ENCODE measurements at regions not wholly inside any gene's neighbourhood (a gene's known extent, or its start where the extent isn't known, plus 50 kb on each side); places are given as distances from the start of the nearest gene placed in this dataset.

GRCh38 chr16:5841974-5842373, 744.4 kb upstream of the EEF2KMT start:
- no peak for TF ChIP-seq CTCF (IDR thresholded peaks at IDR 0.05; ENCODE audit: borderline replicate concordance, control extremely low read depth, extremely low read depth, insufficient read depth, missing control alignments)
- DNase-seq (ENCODE audit: low spot score), result no peak

GRCh38 chr16:5838725-5839124, 741.1 kb upstream of the EEF2KMT start:
- in situ Hi-C loops (cut with MboI; ENCODE audit: low sequenced_read_pairs, unreplicated experiment), result no loop called here
- TF ChIP-seq CTCF (IDR thresholded peaks at IDR 0.05; ENCODE audit: borderline replicate concordance, control extremely low read depth, extremely low read depth, insufficient read depth, missing control alignments), result no peak
- no peak for DNase-seq (ENCODE audit: low spot score)

More at GRCh38 chr16:5841974-5842373, 744.4 kb upstream of the EEF2KMT start:
- in situ Hi-C loops (cut with MboI; ENCODE audit: low sequenced_read_pairs, unreplicated experiment), result no loop called here

GRCh38 chr16:5838071-5838470, 740.5 kb upstream of the EEF2KMT start:
- DNase-seq (ENCODE audit: low spot score), result no peak
- no peak for TF ChIP-seq CTCF (IDR thresholded peaks at IDR 0.05; ENCODE audit: borderline replicate concordance, control extremely low read depth, extremely low read depth, insufficient read depth, missing control alignments)
- in situ Hi-C loops (cut with MboI; ENCODE audit: low sequenced_read_pairs, unreplicated experiment), result no loop called here

- DNase-seq (ENCODE audit: low spot score), result no peak
- in situ Hi-C loops (cut with MboI; ENCODE audit: low sequenced_read_pairs, unreplicated experiment), result no loop called here
- no peak for TF ChIP-seq CTCF (IDR thresholded peaks at IDR 0.05; ENCODE audit: borderline replicate concordance, control extremely low read depth, extremely low read depth, insufficient read depth, missing control alignments)
These were observed 739.5 kb upstream of the EEF2KMT start for GRCh38 chr16:5837007-5837670.

GRCh38 chr16:5835876-5836275, 738.3 kb upstream of the EEF2KMT start:
- TF ChIP-seq CTCF (IDR thresholded peaks at IDR 0.05; ENCODE audit: borderline replicate concordance, control extremely low read depth, extremely low read depth, insufficient read depth, missing control alignments), result no peak
- no peak for DNase-seq (ENCODE audit: low spot score)
- in situ Hi-C loops (cut with MboI; ENCODE audit: low sequenced_read_pairs, unreplicated experiment), result no loop called here

GRCh38 chr16:5826332-5826731, 728.7 kb upstream of the EEF2KMT start:
- no peak for TF ChIP-seq CTCF (IDR thresholded peaks at IDR 0.05; ENCODE audit: borderline replicate concordance, control extremely low read depth, extremely low read depth, insufficient read depth, missing control alignments)
- in situ Hi-C loops (cut with MboI; ENCODE audit: low sequenced_read_pairs, unreplicated experiment), result no loop called here
- no peak for DNase-seq (ENCODE audit: low spot score)

Data from GM13976 (cell line).